Activated CD4-positive, alpha-beta T cell treated with anti-CD3 and anti-CD28 coated beads, Interleukin-2, Interleukin-4, amounts not matched to agents 100 ng/mL and 50 ng/mL, durations not matched to agents 16 hours and 8 hours (primary cell): ENCODE measurements at regions not wholly inside any gene's neighbourhood (a gene's known extent, or its start where the extent isn't known, plus 50 kb on each side); places are given as distances from the start of the nearest gene placed in this dataset.

Experiments
- DNase-seq: peaks from one replicate; pipeline ENCODE4 v3.0.0-alpha.2; 2020; ENCODE audit warnings: low spot score

DNA sequence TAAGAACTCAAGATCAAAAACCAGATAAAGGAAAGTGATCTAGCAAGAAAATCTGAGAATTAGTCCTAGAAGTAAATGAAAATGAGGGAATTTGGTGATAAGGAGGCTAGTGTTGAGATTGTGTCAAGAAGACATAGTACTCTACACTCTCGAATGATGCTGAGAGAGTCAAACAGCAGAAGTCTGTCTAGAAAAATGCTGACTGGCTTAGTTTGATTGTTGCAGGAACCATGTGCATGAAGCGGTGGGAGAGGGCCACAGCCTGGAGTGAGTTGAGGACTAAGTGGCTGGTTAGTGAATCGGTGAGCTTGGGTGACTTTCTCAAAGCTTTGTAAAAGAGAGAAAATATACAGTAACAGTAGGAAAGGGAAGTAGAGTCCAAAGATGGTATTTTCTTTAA lies 124.5 kb downstream of the LRIG3 start:
- DNase-seq: no peak

- DNase-seq: no peak
Observed at GRCh38 chr12:58801986-58802385, 118.3 kb downstream of the LRIG3 start.

- DNase-seq: no peak
Observed at GRCh38 chr12:58803908-58804307, 116.4 kb downstream of the LRIG3 start.

GRCh38 chr12:58804749-58805148 lies 115.6 kb downstream of the LRIG3 start:
- DNase-seq: no peak

- no peak for DNase-seq
Observed at GRCh38 chr12:58809064-58809607, 111.2 kb downstream of the LRIG3 start.

GRCh38 chr12:58811346-58811745 lies 109.0 kb downstream of the LRIG3 start:
- DNase-seq: no peak

GRCh38 chr12:58812214-58812613 lies 108.1 kb downstream of the LRIG3 start:
- no peak for DNase-seq

GRCh38 chr12:58814036-58814435 lies 106.3 kb downstream of the LRIG3 start:
- no peak for DNase-seq

GRCh38 chr12:58815235-58815634 lies 105.1 kb downstream of the LRIG3 start:
- no peak for DNase-seq

GRCh38 chr12:58818546-58818945 lies 101.8 kb downstream of the LRIG3 start:
- DNase-seq: no peak

DNA sequence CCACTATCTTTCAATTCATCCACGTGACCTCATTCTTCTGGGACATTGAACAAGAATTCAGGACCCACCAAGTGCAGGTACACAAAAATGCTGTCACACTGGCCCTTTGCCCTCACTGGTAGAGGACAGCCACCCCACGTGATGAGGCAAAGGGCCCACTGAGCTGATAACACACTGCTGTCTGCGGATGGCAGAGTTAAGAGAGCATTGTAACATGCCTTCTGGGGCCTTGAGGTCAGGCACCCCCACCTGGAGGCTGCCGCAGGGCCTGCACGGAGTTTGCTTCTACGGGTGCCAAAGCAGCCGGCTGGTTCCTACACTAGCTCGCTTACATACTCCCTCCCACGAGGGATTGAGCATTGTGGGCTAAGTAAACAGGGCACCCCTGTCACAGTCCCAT lies 101.0 kb downstream of the LRIG3 start:
- no peak for DNase-seq

DNA sequence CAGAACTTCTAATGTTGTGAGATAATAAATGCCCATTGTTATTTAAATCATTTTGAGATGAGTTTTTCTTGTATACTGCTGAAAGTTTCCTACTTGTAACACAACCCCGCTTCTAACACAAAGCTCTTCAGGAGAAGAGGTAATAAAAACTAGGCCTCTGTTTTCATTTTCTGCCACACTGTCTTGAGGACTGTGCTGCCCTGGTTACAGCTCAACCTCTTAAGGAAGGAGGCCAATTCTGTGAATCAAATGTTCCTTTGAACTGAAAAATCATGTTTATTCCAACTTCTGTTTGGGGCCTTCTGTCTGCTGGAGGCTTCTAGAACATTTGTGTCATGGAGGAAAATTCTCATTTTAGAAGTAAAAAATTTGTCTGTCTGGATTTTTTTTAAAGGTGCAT lies 100.3 kb downstream of the LRIG3 start:
- DNase-seq: no peak
